Kidney (tissue), 13 donors: ENCODE measurements at regions not wholly inside any gene's neighbourhood (a gene's known extent, or its start where the extent isn't known, plus 50 kb on each side); places are given as distances from the start of the nearest gene placed in this dataset.

ENCODE experiments used
- DNase-seq, 5 donors: peaks; one replicate each; pipeline ENCODE4 v3.0.0-alpha.2; 2013 to 2020
- FAIRE-seq: peaks from 2 replicates; lab custom pipeline; 2012; peaks lifted over from hg19 to GRCh38; lab: Jason Lieb, UNC
- H3K27ac ChIP-seq, 2 donors: one replicate each; pipeline ENCODE4 v1.7.0; 2013; ENCODE audit warnings: low read depth in 2 of 2, low read length in 2 of 2, inconsistent platforms in 1 of 2
- H3K27me3 ChIP-seq: one replicate; pipeline ENCODE4 v1.7.1; 2013; ENCODE audit warnings: low read length, inconsistent platforms; ENCODE audit not compliant: control insufficient read depth, insufficient read depth
- H3K36me3 ChIP-seq, 3 donors: one replicate each; pipeline versions ENCODE4 v1.7.0 to v1.7.1; 2013; ENCODE audit warnings: low read length in 3 of 3, control low read depth in 1 of 3, inconsistent platforms in 1 of 3; ENCODE audit not compliant: insufficient read depth in 3 of 3, control insufficient read depth in 2 of 3
- H3K4me1 ChIP-seq, 3 donors: one replicate each; pipeline versions ENCODE4 v1.7.0 to v1.7.1; 2013; ENCODE audit warnings: low read length in 3 of 3, inconsistent platforms in 1 of 3, low read depth in 1 of 3; ENCODE audit not compliant: control insufficient read depth in 2 of 3, insufficient read depth in 2 of 3
- H3K4me3 ChIP-seq, 3 donors: one replicate each; pipeline versions ENCODE4 v1.7.0 to v1.8.1; 2013; ENCODE audit warnings: low read length in 3 of 3, control low read depth in 1 of 3, inconsistent platforms in 1 of 3
- H3K9ac ChIP-seq, 3 donors: one replicate each; pipeline versions ENCODE4 v1.7.0 to v1.7.1; 2013; ENCODE audit warnings: low read length in 3 of 3, control low read depth in 1 of 3, inconsistent platforms in 1 of 3
- H3K9me3 ChIP-seq, 3 donors: one replicate each; pipeline versions ENCODE4 v1.7.0 to v1.7.1; 2013; ENCODE audit warnings: low read length in 3 of 3, control low read depth in 1 of 3, inconsistent platforms in 1 of 3; ENCODE audit not compliant: control insufficient read depth in 2 of 3, insufficient read depth in 1 of 3
- intact Hi-C: fragments of 100-400 bp; cut with DNase I; formaldehyde crosslinking; loops from one replicate; pipeline ENCODE4 v1.11.1; 2022
- TF ChIP-seq, protein P1 (sequence below): IDR thresholded peaks from 3 replicates; pipeline ENCODE4 v1.5.1; 2012; ENCODE audit warnings: mild to moderate bottlenecking, moderate library complexity, borderline replicate concordance; ENCODE audit not compliant: insufficient read depth; ENCODE audit errors: extremely low read depth
- donor health status: control.
- donor health status: control.
- donor health status: control.
- donor health status: control.
- donor health status: control.
- donor health status: DM: yes; HTN: yes; CAD: no.
- donor health status: Normal renal cell carcinoma (clear cell type).

GRCh38 chr5:26278078-26278477, 760.3 kb downstream of the CDH9 start:
- intact Hi-C loops: no loop called here
- H3K27ac ChIP-seq: no peak overlapping the region
- H3K9ac ChIP-seq: no peak overlapping the region
- no peaks in the 10 kb centered on the region for H3K36me3 ChIP-seq
- FAIRE-seq: no peak
- no peak for DNase-seq
- H3K4me1 ChIP-seq: no peaks in the 10 kb centered on the region
- TF ChIP-seq, protein P1, sequence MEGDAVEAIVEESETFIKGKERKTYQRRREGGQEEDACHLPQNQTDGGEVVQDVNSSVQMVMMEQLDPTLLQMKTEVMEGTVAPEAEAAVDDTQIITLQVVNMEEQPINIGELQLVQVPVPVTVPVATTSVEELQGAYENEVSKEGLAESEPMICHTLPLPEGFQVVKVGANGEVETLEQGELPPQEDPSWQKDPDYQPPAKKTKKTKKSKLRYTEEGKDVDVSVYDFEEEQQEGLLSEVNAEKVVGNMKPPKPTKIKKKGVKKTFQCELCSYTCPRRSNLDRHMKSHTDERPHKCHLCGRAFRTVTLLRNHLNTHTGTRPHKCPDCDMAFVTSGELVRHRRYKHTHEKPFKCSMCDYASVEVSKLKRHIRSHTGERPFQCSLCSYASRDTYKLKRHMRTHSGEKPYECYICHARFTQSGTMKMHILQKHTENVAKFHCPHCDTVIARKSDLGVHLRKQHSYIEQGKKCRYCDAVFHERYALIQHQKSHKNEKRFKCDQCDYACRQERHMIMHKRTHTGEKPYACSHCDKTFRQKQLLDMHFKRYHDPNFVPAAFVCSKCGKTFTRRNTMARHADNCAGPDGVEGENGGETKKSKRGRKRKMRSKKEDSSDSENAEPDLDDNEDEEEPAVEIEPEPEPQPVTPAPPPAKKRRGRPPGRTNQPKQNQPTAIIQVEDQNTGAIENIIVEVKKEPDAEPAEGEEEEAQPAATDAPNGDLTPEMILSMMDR: no peak
- H3K4me3 ChIP-seq: no peak overlapping the region
- no peaks in the 10 kb centered on the region for H3K27me3 ChIP-seq
- H3K9me3 ChIP-seq: no peaks in the 10 kb centered on the region

DNA sequence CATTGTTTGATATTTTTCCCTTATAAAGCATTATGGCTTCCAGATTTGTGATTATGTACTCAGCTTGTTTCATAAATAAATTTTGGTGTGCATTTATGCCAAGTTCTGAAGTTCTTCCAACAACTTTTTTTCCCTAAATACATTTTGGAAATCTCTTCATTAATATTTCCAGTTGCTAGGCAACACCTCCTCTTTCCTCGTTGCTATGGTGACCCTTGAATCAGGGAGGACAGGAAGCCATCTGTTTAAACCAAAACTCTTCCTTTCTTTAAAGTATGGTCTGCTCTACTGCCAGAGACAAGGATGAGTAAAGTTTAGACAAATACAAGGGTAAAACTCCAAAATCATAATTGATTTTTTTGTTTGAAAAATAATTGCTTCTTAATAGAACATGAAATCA, 779.3 kb downstream of the CDH9 start:
- no peak for DNase-seq

DNA sequence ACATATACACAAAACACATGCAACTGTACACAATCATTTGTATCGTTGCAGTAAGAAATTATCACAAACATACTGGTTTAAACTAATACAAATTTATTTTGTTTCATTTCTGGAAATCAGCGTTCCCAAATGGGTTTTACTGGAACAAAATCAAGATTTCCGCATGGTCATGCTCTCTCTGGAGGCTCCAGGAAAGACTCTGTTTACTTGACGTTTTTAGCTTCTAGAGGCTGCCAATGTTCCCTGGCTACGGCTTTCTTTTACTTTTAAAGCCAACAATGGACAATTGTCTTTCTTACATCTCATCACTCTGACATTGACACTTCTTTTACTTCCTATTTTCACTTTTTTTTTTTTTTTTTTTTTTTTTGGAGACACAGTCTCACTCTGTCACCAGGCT, 793.1 kb downstream of the CDH9 start:
- intact Hi-C loops: no loop called here
- Histone ChIP-seq H3K9ac (no peak overlapping the region), H3K27ac (no peak overlapping the region), H3K27me3 (no peaks in the 10 kb centered on the region), H3K4me1 (no peaks in the 10 kb centered on the region), H3K36me3 (no peaks in the 10 kb centered on the region), H3K9me3 (no peaks in the 10 kb centered on the region), H3K4me3 (no peak overlapping the region)
- DNase-seq: no peak
- TF ChIP-seq, protein P1: no peak
- no peak for FAIRE-seq

More for the DNA sequence above, 779.3 kb downstream of the CDH9 start:
- FAIRE-seq: no peak
- Histone ChIP-seq H3K27me3 (no peaks in the 10 kb centered on the region), H3K9ac (no peak overlapping the region), H3K36me3 (no peaks in the 10 kb centered on the region), H3K4me3 (no peak overlapping the region), H3K9me3 (peaks cover 0 to 12% (median 2%) of the 10 kb centered on the region in 3 donors), H3K27ac (no peak overlapping the region), H3K4me1 (no peaks in the 10 kb centered on the region)
- TF ChIP-seq, protein P1: no peak
- intact Hi-C loops: no loop called here

DNA sequence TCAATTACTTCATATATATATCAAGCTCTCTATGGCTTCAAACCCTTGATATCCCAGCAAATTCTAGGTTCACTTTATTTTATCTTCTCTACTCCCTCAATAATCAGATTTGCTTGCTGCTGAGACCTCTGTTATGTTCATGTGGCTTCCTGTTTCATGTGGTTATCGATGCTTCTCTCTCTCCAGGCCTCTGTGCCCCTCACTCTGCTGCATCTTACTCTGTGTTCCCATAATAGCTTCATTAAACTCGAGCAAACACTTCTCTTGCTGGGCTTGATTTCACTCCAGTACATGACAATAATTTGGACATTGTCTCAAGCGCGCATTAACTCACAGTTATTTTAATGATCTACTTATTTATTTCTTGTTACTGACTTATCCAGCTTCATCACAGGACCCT, 798.8 kb downstream of the CDH9 start:
- Histone ChIP-seq H3K9ac (no peak overlapping the region), H3K27me3 (no peaks in the 10 kb centered on the region), H3K4me1 (no peaks in the 10 kb centered on the region), H3K36me3 (no peaks in the 10 kb centered on the region), H3K27ac (no peak overlapping the region), H3K4me3 (no peak overlapping the region), H3K9me3 (no peaks in the 10 kb centered on the region)
- TF ChIP-seq, protein P1: no peak
- intact Hi-C loops: no loop called here
- FAIRE-seq (no peak), DNase-seq (no peak)
